Sciatic nerve (tissue), 2 donors: ENCODE measurements at regions not wholly inside any gene's neighbourhood (a gene's known extent, or its start where the extent isn't known, plus 50 kb on each side); places are given as distances from the start of the nearest gene placed in this dataset.

Experiments used
- ATAC-seq: fragments of 200-7000 bp; cut with Tn5 transposase; one replicate; pipeline ENCODE4 v1.9.1; 2020; ENCODE audit warnings: mild to moderate bottlenecking, moderate library complexity
- DNase-seq: peaks from one replicate; pipeline ENCODE4 v3.0.0-alpha.2; 2020; ENCODE audit warnings: low spot score
- intact Hi-C: fragments of 100-400 bp; cut with DNase I; formaldehyde crosslinking; loops from one replicate; pipeline ENCODE4 v1.14.2; 2022
- donor health status: DM: no; HTN: no; CAD: no.
- donor health status: DM: no; HTN: no; CAD: no.

DNA sequence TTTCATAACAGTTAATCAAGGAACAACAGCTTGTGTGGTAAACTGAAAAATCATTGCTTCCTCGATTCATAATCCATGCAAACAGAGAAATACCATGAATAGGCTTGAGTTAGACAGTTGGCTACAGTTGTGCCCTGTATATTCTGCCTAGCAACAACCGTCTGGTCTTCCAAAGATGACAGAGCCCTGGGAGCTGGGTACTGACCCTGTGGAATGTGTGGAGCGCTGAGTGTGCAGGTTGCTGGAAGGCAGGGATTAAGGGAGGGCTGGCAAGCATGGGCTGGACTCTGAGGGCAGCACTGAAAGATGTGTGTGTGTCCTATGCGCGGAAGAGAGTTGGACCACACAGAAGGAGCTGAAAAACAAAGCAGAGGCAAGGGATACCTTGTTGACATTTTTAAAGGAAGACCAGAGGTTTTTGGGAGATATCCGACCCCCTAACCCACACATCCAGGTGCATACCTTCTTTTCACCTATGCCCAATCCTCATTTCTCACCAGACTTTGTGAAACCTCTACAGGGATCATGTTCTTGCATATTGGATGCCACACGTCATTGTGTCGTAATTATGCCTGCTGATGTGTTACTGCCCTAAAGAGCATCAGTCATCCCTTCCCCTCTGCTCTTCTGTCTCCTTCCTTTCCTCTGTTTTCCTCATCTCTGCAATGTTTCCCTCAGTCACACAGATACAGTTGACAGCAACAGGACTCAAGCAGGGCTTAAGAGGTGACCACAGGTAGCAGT is 58.2 kb upstream of the VGLL2 start:
- intact Hi-C loops, result no loop called here
- DNase-seq (no peak), ATAC-seq (no peak)

DNA sequence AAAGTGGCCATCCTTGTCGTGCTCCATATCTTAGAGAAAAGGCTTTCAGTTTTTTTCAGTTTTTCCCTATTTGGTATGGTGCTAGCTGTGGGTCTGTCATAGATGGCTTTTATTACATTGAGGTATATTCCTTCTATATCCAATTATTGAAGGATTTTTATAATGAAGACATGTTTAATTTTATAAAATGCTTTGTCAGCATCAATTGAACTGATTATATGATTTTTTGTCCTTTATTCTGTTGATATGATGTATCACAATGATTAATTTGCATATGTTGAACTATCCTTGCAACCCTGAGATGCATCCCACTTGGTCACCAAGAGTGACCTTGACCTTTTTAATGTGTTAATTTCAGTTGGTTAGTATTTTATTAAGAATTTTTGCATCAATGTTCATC is 55.1 kb upstream of the VGLL2 start:
- ATAC-seq (no peak), DNase-seq (no peak)
- intact Hi-C loops, result no loop called here

DNA sequence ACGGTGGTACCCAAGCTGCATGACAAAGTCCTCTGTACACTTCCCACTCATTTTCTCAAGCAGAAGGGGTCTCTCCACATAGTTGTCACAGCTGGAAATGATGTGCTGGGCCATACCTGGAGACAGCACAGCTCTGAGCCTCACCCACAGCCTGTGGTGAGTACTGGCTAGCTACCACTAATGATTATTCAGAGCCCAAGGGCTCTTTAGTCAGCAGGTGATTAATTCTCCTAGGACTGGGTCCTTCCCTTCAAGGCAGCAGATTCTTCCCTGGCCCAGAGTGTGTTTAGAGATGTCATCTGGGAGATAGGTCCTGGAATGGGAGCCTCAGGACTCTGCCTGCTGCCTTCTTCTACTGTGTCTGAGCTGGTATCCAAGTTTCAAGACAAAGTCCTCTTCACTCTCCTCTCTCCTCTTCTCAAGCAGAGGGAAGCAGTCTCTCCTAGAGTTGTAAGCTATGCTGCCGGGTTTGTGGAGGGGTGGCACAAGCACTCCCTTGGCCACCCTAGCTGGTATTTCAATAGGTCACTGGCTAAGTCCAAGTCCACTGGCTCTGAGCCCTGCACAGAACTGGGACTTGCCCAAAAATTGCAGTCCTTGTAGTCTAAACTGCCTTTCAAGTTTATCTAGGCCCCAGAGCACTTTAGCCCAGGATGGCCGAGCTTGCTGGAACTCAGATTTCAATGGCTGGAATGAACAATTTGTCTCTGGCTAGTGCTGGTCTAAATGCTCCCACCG is 49.8 kb upstream of the VGLL2 start:
- ATAC-seq, result no peak
- intact Hi-C loops, result no loop called here
- DNase-seq, result no peak
